GM13977 (cell line): ENCODE measurements at regions not wholly inside any gene's neighbourhood (a gene's known extent, or its start where the extent isn't known, plus 50 kb on each side); places are given as distances from the start of the nearest gene placed in this dataset.

Experiments
- DNase-seq: peaks from one replicate; pipeline ENCODE4 v3.0.0; 2012; ENCODE audit warnings: low spot score
- CTCF ChIP-seq: IDR thresholded peaks from 2 replicates; pipeline ENCODE4 v1.5.1; 2012; ENCODE audit warnings: mild to moderate bottlenecking, control low read depth; ENCODE audit not compliant: insufficient read depth; ENCODE audit errors: extremely low read depth, missing control alignments
- in situ Hi-C: fragments of 300-500 bp; cut with MboI; formaldehyde crosslinking; loops from one replicate; pipeline ENCODE4 v1.12.0; 2022; ENCODE audit warnings: low sequenced_read_pairs, low pct_unique_long_range_greater_than_20kb, mixed read lengths, inconsistent platforms; ENCODE audit not compliant: unreplicated experiment

DNA sequence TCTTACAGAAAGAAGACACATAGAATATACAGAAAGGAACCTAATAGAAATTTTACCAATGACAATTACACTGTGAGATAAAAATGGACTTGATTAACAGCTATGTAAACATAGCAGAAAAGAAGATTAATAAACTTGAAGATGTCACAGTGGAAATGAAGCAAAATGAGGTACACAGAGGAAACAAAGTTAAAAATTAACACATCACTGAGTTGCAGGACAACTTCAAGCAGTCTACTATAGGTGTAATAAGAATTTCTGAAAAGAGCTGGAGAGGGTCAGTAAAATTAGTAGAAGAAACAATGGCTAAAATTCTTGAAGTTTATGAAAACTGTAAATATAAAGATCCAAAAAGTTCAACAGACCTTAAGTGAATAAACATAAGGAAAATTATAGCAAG, 738.7 kb downstream of the C12orf50 start:
- in situ Hi-C loops: no loop called here
- TF ChIP-seq CTCF: no peak
- DNase-seq: no peak

- no peak for TF ChIP-seq CTCF
- in situ Hi-C loops: no loop called here
- DNase-seq: no peak
These were observed 745.3 kb downstream of the C12orf50 start for GRCh38 chr12:87283886-87284285.

DNA sequence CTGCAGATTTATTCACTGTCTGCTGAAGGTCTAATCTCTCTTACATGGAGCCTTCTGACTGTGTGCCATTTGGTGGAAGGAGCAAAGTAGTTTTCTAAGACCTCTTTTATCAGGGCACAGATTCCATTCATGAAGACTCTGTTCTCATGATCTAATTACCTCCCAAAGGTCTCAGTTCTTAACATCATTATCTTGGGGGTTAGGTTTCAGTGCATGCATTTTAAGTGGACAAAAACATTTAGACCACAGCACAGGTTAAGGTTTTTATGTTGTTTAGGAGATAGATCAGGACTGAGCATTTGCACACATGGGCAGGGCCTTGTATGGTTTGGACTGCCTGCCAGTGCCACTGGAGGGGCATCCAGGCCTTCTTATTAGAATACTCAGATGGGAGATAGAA, 746.1 kb downstream of the C12orf50 start:
- DNase-seq: no peak
- no peak for TF ChIP-seq CTCF
- in situ Hi-C loops: no loop called here

- TF ChIP-seq CTCF: no peak
- in situ Hi-C loops: no loop called here
- DNase-seq: no peak
These were observed 748.3 kb downstream of the C12orf50 start for GRCh38 chr12:87280893-87281292.

DNA sequence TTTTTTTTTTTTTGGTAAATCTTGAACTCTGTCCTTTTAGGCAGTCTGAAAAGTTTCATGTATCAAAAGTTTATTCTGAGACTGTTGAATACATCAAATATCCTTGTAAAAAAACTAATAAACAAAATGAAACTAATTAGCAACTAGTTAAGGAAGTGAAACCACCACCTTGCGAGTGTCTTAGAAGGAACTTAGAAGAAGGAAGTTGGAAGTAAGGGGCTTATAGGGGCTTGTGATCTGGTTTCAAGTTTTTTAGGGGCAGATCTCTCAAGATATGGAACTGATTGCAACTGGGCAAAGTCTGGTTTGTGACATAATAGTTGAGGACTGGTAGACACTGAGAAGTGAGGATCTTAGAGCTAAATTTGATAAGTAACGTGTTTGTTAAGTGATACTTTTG, 748.8 kb downstream of the C12orf50 start:
- TF ChIP-seq CTCF: no peak
- in situ Hi-C loops: no loop called here
- DNase-seq: peak; percentile 2

DNA sequence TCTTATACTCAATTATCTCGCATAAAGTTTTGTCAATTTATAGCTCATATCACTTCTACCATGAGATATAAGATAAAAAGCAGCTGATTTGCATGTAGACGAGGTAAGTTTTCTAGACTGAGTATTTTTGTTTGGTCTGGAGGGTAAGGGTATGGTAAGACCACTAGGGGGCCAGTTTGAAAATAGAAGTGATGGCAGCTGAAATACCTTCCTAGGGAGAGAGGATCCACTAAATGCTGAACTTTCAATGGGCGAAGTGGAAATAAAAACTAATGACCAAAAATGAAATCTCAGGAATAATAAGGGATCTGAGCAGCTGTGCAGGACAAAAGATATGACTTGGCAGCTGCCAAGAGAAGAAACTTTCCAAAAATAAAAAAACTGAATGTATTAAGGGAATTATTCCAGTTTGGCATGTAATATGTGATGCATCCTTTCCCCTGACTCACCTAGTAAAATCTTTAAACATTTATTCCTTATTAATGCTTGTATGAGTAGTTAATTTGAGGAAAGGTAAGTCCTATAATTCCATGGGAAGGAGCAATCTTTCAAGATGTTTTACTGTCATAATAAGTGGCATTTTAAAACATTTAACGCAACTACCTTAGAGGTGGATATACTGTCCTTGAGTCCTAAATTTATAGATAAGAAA, 754.5 kb downstream of the C12orf50 start:
- no peak for DNase-seq
- in situ Hi-C loops: no loop called here
- TF ChIP-seq CTCF: peak; percentile 32
